T-cell (primary cell): ENCODE measurements at regions not wholly inside any gene's neighbourhood (a gene's known extent, or its start where the extent isn't known, plus 50 kb on each side); places are given as distances from the start of the nearest gene placed in this dataset.

Experiments used
- ATAC-seq, 4 experiments: fragments of 200-7000 bp in 3 of 4; fragments of 150-1000 bp in 1 of 4; cut with Tn5 transposase; replicated peaks in 1 of 4; 1 replicate in 3 of 4; 2 replicates in 1 of 4; pipeline ENCODE4 v1.10.0; 2021; ENCODE audit warnings: moderate library complexity in 3 of 4, mild to moderate bottlenecking in 2 of 4, moderate number of reproducible peaks in 1 of 4
- CTCF ChIA-PET, 2 donors: fragments of 300-600 bp; sonication (Branson Sonifier 250); formaldehyde crosslinking; loops; one replicate each; lab custom pipeline; 2022; ENCODE audit warnings: antibody characterized with exemption in 2 of 2; lab: Charles Lee
- POLR2A ChIA-PET, 2 donors: fragments of 300-600 bp; sonication (Branson Sonifier 250); formaldehyde crosslinking; loops; one replicate each; lab custom pipeline; 2022; ENCODE audit warnings: antibody characterized with exemption in 2 of 2; lab: Charles Lee
- DNase-seq, 35 experiments: peaks; one replicate each; pipeline versions ENCODE4 v3.0.0 to v3.0.0-alpha.2; 2013 to 2023
- H3K27ac ChIP-seq: one replicate; pipeline ENCODE4 v1.5.1; 2013; ENCODE audit warnings: low read length
- H3K27me3 ChIP-seq, 2 experiments: replicated peaks in 1 of 2; 1 replicate in 1 of 2; 2 replicates in 1 of 2; pipeline versions ENCODE4 v1.6.1 to v1.7.0; 2013; ENCODE audit warnings: low read length in 1 of 2, mixed read lengths in 1 of 2; ENCODE audit not compliant: control insufficient read depth in 2 of 2, insufficient read depth in 2 of 2; ENCODE audit errors: extremely low read depth in 1 of 2
- H3K36me3 ChIP-seq, 2 donors: 1 replicate in 1 of 2; 2 replicates in 1 of 2; pipeline versions ENCODE4 v1.6.1 to v1.7.0; 2013; ENCODE audit warnings: low read length in 1 of 2; ENCODE audit not compliant: control insufficient read depth in 2 of 2, insufficient read depth in 1 of 2; ENCODE audit errors: extremely low read depth in 1 of 2
- H3K4me1 ChIP-seq, 2 experiments: 1 replicate in 1 of 2; 2 replicates in 1 of 2; pipeline versions ENCODE4 v1.6.1 to v1.7.0; 2013; ENCODE audit warnings: low read length in 2 of 2, mixed read lengths in 1 of 2; ENCODE audit not compliant: insufficient read depth in 2 of 2, control insufficient read depth in 1 of 2; ENCODE audit errors: extremely low read depth in 1 of 2
- H3K4me3 ChIP-seq, 2 donors: 1 replicate in 1 of 2; 2 replicates in 1 of 2; pipeline versions ENCODE4 v1.5.1 to v1.7.0; 2013; ENCODE audit warnings: mild to moderate bottlenecking in 2 of 2, low read length in 1 of 2, moderate library complexity in 1 of 2; ENCODE audit not compliant: control insufficient read depth in 1 of 2; ENCODE audit errors: extremely low read depth in 1 of 2
- H3K9me3 ChIP-seq: 2 replicates; pipeline ENCODE4 v1.7.0; 2013
- H3K27ac Mint-ChIP-seq, 2 donors: one replicate each; pipeline ENCODE4 v1.8.0; 2020 to 2021; ENCODE audit warnings: mild to moderate bottlenecking in 2 of 2, mixed read lengths in 2 of 2
- H3K27me3 Mint-ChIP-seq, 2 donors: one replicate each; pipeline ENCODE4 v1.8.0; 2021 to 2022; ENCODE audit warnings: mixed read lengths in 2 of 2
- H3K36me3 Mint-ChIP-seq: one replicate; pipeline ENCODE4 v1.8.0; 2021; ENCODE audit warnings: mixed read lengths
- H3K4me1 Mint-ChIP-seq, 3 donors: one replicate each; pipeline ENCODE4 v1.8.0; 2020 to 2022; ENCODE audit warnings: mixed read lengths in 3 of 3, mild to moderate bottlenecking in 1 of 3
- H3K4me3 Mint-ChIP-seq, 3 donors: one replicate each; pipeline ENCODE4 v1.8.0; 2020 to 2022; ENCODE audit warnings: mild to moderate bottlenecking in 3 of 3, mixed read lengths in 3 of 3, moderate library complexity in 3 of 3
- H3K9me3 Mint-ChIP-seq, 3 donors: one replicate each; pipeline ENCODE4 v1.8.0; 2020 to 2022; ENCODE audit warnings: mixed read lengths in 3 of 3
- WGBS: methylation state at CpG from one replicate; pipeline ENCODE4 v1.1.5; 2013; ENCODE audit warnings: missing lambda C conversion rate; ENCODE audit not compliant: insufficient coverage; 5-methylcytosine and 5-hydroxymethylcytosine counted together

- no peaks in the 10 kb centered on the region for H3K36me3 ChIP-seq
- no peaks in the 10 kb centered on the region for H3K27me3 ChIP-seq
- no peak overlapping the region for H3K27ac ChIP-seq
- H3K4me3 ChIP-seq, result no peak overlapping the region
- H3K27ac Mint-ChIP-seq, result no peak overlapping the region
- ChIA-PET CTCF (no interaction called here), POLR2A (no interaction called here)
- no peak for DNase-seq
- H3K27me3 Mint-ChIP-seq, result no peaks in the 10 kb centered on the region
- ATAC-seq, result no peak
- H3K9me3 Mint-ChIP-seq, result no peaks in the 10 kb centered on the region
- no peaks in the 10 kb centered on the region for H3K36me3 Mint-ChIP-seq
- no peak overlapping the region for H3K4me3 Mint-ChIP-seq
- no peaks in the 10 kb centered on the region for H3K4me1 ChIP-seq
- no peaks in the 10 kb centered on the region for H3K4me1 Mint-ChIP-seq
- 82% methylated on average over 2 of the region's 8 CpGs for WGBS
- no peaks in the 10 kb centered on the region for H3K9me3 ChIP-seq
Measured at GRCh38 chr2:144942516-144943256, 422.8 kb upstream of the ZEB2 start.

GRCh38 chr2:144941743-144942488 lies 422.0 kb upstream of the ZEB2 start:
- WGBS, result 92% methylated on average over 3 of the region's 5 CpGs
- H3K4me1 Mint-ChIP-seq, result no peaks in the 10 kb centered on the region
- no peaks in the 10 kb centered on the region for H3K36me3 ChIP-seq
- ChIA-PET POLR2A (no interaction called here), CTCF (no interaction called here)
- no peak overlapping the region for H3K27ac ChIP-seq
- no peak overlapping the region for H3K27ac Mint-ChIP-seq
- H3K36me3 Mint-ChIP-seq, result no peaks in the 10 kb centered on the region
- DNase-seq, result no peak
- H3K4me3 ChIP-seq, result no peak overlapping the region
- H3K27me3 ChIP-seq, result no peaks in the 10 kb centered on the region
- H3K9me3 Mint-ChIP-seq, result no peaks in the 10 kb centered on the region
- H3K9me3 ChIP-seq, result no peaks in the 10 kb centered on the region
- no peaks in the 10 kb centered on the region for H3K4me1 ChIP-seq
- ATAC-seq, result no peak
- H3K27me3 Mint-ChIP-seq, result no peaks in the 10 kb centered on the region
- H3K4me3 Mint-ChIP-seq, result no peak overlapping the region

GRCh38 chr2:144939590-144939989 lies 419.7 kb upstream of the ZEB2 start:
- Mint-ChIP-seq H3K4me3 (no peak overlapping the region), H3K27ac (no peak overlapping the region), H3K9me3 (no peaks in the 10 kb centered on the region), H3K4me1 (no peaks in the 10 kb centered on the region), H3K36me3 (no peaks in the 10 kb centered on the region), H3K27me3 (no peaks in the 10 kb centered on the region)
- ATAC-seq (no peak), DNase-seq (no peak)
- ChIA-PET CTCF (no interaction called here), POLR2A (interaction anchor here in 1 of 2 donors (0.8 kb wide), 1 partner anchor 238 kb away, joined by 4 read pairs; no protein-coding TSS in a partner anchor)
- Histone ChIP-seq H3K4me1 (no peaks in the 10 kb centered on the region), H3K4me3 (no peak overlapping the region), H3K36me3 (no peaks in the 10 kb centered on the region), H3K27me3 (no peaks in the 10 kb centered on the region), H3K9me3 (no peaks in the 10 kb centered on the region), H3K27ac (no peak overlapping the region)
- no CpG with 5 or more reads among the region's 5 CpGs for WGBS

- DNase-seq (no peak), ATAC-seq (no peak)
- no peaks in the 10 kb centered on the region for H3K36me3 ChIP-seq
- H3K4me3 ChIP-seq, result no peak overlapping the region
- no peaks in the 10 kb centered on the region for H3K9me3 ChIP-seq
- Mint-ChIP-seq H3K4me3 (no peak overlapping the region), H3K36me3 (no peaks in the 10 kb centered on the region), H3K27ac (no peak overlapping the region), H3K4me1 (no peaks in the 10 kb centered on the region), H3K9me3 (no peaks in the 10 kb centered on the region), H3K27me3 (no peaks in the 10 kb centered on the region)
- no peak overlapping the region for H3K27ac ChIP-seq
- H3K4me1 ChIP-seq, result no peaks in the 10 kb centered on the region
- no peaks in the 10 kb centered on the region for H3K27me3 ChIP-seq
- 78% methylated on average over 4 of the region's 7 CpGs for WGBS
- ChIA-PET CTCF (no interaction called here), POLR2A (no interaction called here)
Measured at GRCh38 chr2:144937910-144938709, 418.2 kb upstream of the ZEB2 start.

- POLR2A ChIA-PET, result interaction anchor here in 1 of 2 donors (0.5 kb wide), 1 partner anchor 104 kb away, joined by 3 read pairs; no protein-coding TSS in a partner anchor
- CTCF ChIA-PET, result interaction anchor here in 1 of 2 donors (0.5 kb wide), 1 partner anchor 878 kb away, joined by 4 read pairs; no protein-coding TSS in a partner anchor
Measured at GRCh38 chr2:144937066-144937465, 417.1 kb upstream of the ZEB2 start.

GRCh38 chr2:144936442-144936841 lies 416.5 kb upstream of the ZEB2 start:
- DNase-seq, result no peak
- POLR2A ChIA-PET, result no interaction called here
- no peaks in the 10 kb centered on the region for H3K27me3 Mint-ChIP-seq

More at GRCh38 chr2:144937066-144937465, 417.1 kb upstream of the ZEB2 start:
- Mint-ChIP-seq H3K27ac (no peak overlapping the region), H3K4me1 (no peaks in the 10 kb centered on the region), H3K27me3 (no peaks in the 10 kb centered on the region), H3K36me3 (no peaks in the 10 kb centered on the region), H3K9me3 (no peaks in the 10 kb centered on the region), H3K4me3 (no peak overlapping the region)
- Histone ChIP-seq H3K36me3 (no peaks in the 10 kb centered on the region), H3K9me3 (no peaks in the 10 kb centered on the region), H3K4me1 (no peaks in the 10 kb centered on the region), H3K4me3 (no peak overlapping the region), H3K27me3 (no peaks in the 10 kb centered on the region), H3K27ac (no peak overlapping the region)
- DNase-seq (no peak), ATAC-seq (no peak)

More at GRCh38 chr2:144936442-144936841, 416.5 kb upstream of the ZEB2 start:
- Mint-ChIP-seq H3K9me3 (peaks cover 0 to under 1% (median 0%) of the 10 kb centered on the region in 3 donors), H3K36me3 (no peaks in the 10 kb centered on the region), H3K27ac (no peak overlapping the region), H3K4me3 (no peak overlapping the region), H3K4me1 (no peaks in the 10 kb centered on the region)
- ATAC-seq, result no peak
- no peak overlapping the region for H3K27ac ChIP-seq
- CTCF ChIA-PET, result no interaction called here
- H3K9me3 ChIP-seq, result no peaks in the 10 kb centered on the region
- no peaks in the 10 kb centered on the region for H3K4me1 ChIP-seq
- WGBS, result 100% methylated on average over 3 of the region's 4 CpGs
- H3K27me3 ChIP-seq, result no peaks in the 10 kb centered on the region
- no peaks in the 10 kb centered on the region for H3K36me3 ChIP-seq
- no peak overlapping the region for H3K4me3 ChIP-seq
